ENCODE measurements at regions not wholly inside any gene's neighbourhood (a gene's known extent, or its start where the extent isn't known, plus 50 kb on each side); places are given as distances from the start of the nearest gene placed in this dataset.

DNA sequence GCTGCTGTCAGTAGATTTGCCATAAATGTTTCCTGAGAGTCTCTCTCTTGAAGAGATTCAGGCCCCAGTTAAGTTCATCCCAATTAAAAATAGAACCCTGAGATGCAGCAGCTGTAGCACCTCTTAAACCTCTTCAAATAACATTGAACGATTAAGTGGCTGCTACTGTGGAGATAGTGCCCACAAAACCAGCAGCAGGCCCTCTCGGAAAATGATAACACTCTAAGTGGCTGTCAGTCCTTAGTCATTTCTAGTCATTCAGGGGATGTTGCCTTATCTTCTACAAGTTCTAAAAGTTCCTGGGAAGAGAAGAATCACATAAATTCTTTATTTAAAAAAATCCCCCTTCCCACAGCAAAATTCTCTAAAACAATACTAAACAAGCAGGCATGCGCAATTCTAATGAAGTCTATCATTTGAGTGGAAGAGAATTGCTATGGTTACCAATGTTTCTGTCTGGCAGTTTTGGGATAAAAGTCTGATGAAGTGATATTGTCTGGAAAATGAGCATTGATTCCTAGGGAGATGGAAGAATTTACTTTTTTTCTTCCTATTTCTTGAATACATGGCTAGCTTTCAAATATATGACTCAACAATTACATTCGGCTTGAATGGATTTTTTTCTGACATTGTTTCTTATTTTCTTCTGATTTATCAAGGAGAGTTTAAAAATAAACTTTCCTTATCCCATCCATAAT, 131.9 kb downstream of the TRMT11 start:
- TF ChIP-seq, protein P1, sequence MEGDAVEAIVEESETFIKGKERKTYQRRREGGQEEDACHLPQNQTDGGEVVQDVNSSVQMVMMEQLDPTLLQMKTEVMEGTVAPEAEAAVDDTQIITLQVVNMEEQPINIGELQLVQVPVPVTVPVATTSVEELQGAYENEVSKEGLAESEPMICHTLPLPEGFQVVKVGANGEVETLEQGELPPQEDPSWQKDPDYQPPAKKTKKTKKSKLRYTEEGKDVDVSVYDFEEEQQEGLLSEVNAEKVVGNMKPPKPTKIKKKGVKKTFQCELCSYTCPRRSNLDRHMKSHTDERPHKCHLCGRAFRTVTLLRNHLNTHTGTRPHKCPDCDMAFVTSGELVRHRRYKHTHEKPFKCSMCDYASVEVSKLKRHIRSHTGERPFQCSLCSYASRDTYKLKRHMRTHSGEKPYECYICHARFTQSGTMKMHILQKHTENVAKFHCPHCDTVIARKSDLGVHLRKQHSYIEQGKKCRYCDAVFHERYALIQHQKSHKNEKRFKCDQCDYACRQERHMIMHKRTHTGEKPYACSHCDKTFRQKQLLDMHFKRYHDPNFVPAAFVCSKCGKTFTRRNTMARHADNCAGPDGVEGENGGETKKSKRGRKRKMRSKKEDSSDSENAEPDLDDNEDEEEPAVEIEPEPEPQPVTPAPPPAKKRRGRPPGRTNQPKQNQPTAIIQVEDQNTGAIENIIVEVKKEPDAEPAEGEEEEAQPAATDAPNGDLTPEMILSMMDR (IDR thresholded peaks at IDR 0.05; ENCODE audit: low read depth, low read length), result no peak
- no peak for TF ChIP-seq MYC (IDR thresholded peaks at IDR 0.05; ENCODE audit: low read depth, low read length)
- no peak for TF ChIP-seq POLR2A (IDR thresholded peaks at IDR 0.05; ENCODE audit: extremely low read depth, insufficient read length)
- TF ChIP-seq, protein P2, sequence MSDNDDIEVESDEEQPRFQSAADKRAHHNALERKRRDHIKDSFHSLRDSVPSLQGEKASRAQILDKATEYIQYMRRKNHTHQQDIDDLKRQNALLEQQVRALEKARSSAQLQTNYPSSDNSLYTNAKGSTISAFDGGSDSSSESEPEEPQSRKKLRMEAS (IDR thresholded peaks at IDR 0.05; ENCODE audit: low read depth, low read length), result no peak
- no peak for DNase-seq (ENCODE audit: low read depth)
- H3K4me3 ChIP-seq (ENCODE audit: low read depth, low read length), result no peak overlapping the region

DNA sequence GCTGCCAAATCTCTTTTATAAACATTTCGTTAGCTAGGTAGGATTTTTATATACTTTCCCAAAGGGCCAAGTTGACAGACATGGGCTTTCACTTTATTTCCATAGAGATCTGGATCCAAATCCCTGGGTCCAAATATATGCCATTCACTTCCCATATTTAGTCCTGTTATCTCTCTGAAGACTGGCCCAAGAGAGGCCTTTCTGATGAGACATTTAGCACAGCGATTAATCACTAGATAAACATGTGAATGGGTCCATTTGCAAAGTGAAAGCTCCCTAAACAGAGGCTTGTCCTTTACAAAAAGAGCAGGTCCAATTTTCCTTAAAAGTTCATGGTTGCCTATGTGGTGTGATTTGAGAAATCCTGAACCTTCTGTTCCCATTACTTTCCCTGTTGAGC, 132.6 kb downstream of the TRMT11 start:
- TF ChIP-seq, protein P1 (IDR thresholded peaks at IDR 0.05; ENCODE audit: low read depth, low read length), result no peak
- TF ChIP-seq MYC (IDR thresholded peaks at IDR 0.05; ENCODE audit: low read depth, low read length) (no peak), POLR2A (IDR thresholded peaks at IDR 0.05; ENCODE audit: extremely low read depth, insufficient read length) (no peak)
- TF ChIP-seq, protein P2 (IDR thresholded peaks at IDR 0.05; ENCODE audit: low read depth, low read length), result no peak
- no peak overlapping the region for H3K4me3 ChIP-seq (ENCODE audit: low read depth, low read length)
- no peak for DNase-seq (ENCODE audit: low read depth)

DNA sequence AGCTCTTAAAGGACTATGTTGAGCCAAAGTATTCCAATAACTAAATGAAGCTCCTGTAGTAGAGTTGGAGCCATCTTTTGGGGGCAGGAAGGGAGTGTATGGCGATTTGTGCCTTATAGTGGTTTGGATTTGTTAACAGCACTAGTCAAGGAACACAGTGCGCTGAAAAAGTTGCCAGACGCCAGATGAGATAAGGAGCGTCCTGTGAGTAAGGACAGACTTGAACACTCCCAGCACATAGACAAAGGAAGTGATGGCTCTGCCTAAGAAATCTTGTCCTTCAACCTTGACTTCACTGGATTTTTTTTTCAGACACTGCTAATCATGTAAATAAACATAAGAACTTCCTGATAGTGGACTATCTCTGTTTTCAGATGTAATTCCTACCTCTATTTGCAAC, 136.9 kb downstream of the TRMT11 start:
- no peak for DNase-seq (ENCODE audit: low read depth)
- no peak overlapping the region for H3K4me3 ChIP-seq (ENCODE audit: low read depth, low read length)
- TF ChIP-seq POLR2A (IDR thresholded peaks at IDR 0.05; ENCODE audit: extremely low read depth, insufficient read length) (no peak), MYC (IDR thresholded peaks at IDR 0.05; ENCODE audit: low read depth, low read length) (no peak)
- TF ChIP-seq, protein P1 (IDR thresholded peaks at IDR 0.05; ENCODE audit: low read depth, low read length), result no peak
- TF ChIP-seq, protein P2 (IDR thresholded peaks at IDR 0.05; ENCODE audit: low read depth, low read length), result no peak

DNA sequence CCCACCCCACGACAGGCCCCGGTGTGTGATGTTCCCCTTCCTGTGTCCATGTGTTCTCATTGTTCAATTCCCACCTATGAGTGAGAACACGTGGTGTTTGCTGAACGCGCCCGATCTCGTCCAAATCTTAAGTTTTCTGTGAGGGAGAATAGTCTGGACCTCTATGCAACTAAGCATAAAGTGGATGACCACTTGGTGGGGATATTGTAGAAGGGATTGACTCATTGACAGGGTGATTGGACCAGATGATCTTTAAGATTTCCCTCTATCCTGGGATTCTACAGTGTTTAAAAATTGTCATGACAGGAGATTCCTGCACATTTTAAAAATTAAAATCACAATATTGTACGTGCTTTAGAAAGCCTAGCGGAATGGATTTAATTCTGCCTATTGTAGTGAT, 141.3 kb downstream of the TRMT11 start:
- DNase-seq (ENCODE audit: low read depth), result peak; percentile 15
- TF ChIP-seq MYC (IDR thresholded peaks at IDR 0.05; ENCODE audit: low read depth, low read length) (no peak), POLR2A (IDR thresholded peaks at IDR 0.05; ENCODE audit: extremely low read depth, insufficient read length) (no peak)
- TF ChIP-seq, protein P2 (IDR thresholded peaks at IDR 0.05; ENCODE audit: low read depth, low read length), result no peak
- TF ChIP-seq, protein P1 (IDR thresholded peaks at IDR 0.05; ENCODE audit: low read depth, low read length), result no peak

DNA sequence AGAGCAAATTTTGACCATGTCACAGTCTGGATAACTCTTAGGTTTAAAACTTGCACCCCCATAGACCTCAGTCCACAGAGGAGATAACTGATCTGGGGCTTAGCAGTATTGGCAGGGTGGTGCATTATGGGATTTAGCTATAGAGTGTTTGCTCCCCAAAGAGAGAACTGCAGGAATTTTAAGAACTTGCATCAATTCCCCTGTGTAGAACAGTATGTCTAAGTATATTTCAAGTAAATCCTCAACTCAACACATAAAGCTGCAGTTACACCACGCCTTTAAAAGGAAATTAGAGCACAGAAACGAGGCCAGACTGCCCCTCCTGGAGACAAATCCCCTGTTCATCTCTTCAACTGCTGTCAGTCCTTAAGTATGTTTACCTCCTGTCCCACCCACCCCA, 144.9 kb downstream of the TRMT11 start:
- TF ChIP-seq, protein P1 (IDR thresholded peaks at IDR 0.05; ENCODE audit: low read depth, low read length), result no peak
- TF ChIP-seq MYC (IDR thresholded peaks at IDR 0.05; ENCODE audit: low read depth, low read length) (no peak), POLR2A (IDR thresholded peaks at IDR 0.05; ENCODE audit: extremely low read depth, insufficient read length) (no peak)
- TF ChIP-seq, protein P2 (IDR thresholded peaks at IDR 0.05; ENCODE audit: low read depth, low read length), result no peak
- no peak for DNase-seq (ENCODE audit: low read depth)
- no peak overlapping the region for H3K4me3 ChIP-seq (ENCODE audit: low read depth, low read length)

More for the DNA sequence above, 141.3 kb downstream of the TRMT11 start:
- no peak overlapping the region for H3K4me3 ChIP-seq (ENCODE audit: low read depth, low read length)
